Heart right ventricle (tissue), 16 donors: ENCODE measurements at regions not wholly inside any gene's neighbourhood (a gene's known extent, or its start where the extent isn't known, plus 50 kb on each side); places are given as distances from the start of the nearest gene placed in this dataset.

ENCODE experiments used
- ATAC-seq, 8 donors: fragments of 200-7000 bp; cut with Tn5 transposase; one replicate each; pipeline ENCODE4 v1.9.1; 2020; ENCODE audit warnings: mild to moderate bottlenecking in 8 of 8, moderate library complexity in 8 of 8, moderate number of reproducible peaks in 1 of 8
- DNase-seq, 2 donors: peaks; one replicate each; pipeline ENCODE4 v3.0.0-alpha.2; 2020
- H3K27ac ChIP-seq, 10 donors: fragments of 200-600 bp; sonication (generic) in 2 of 10; one replicate each; pipeline versions ENCODE4 v1.5.0 to v1.8.0; 2020 to 2022; ENCODE audit warnings: mild to moderate bottlenecking in 3 of 10
- H3K27me3 ChIP-seq, 7 donors: fragments of 200-600 bp; one replicate each; pipeline ENCODE4 v1.8.0; 2021 to 2022; ENCODE audit warnings: mild to moderate bottlenecking in 2 of 7
- H3K36me3 ChIP-seq, 9 donors: fragments of 200-600 bp; sonication (generic) in 1 of 9; one replicate each; pipeline versions ENCODE4 v1.5.0 to v1.8.0; 2020 to 2022; ENCODE audit warnings: mild to moderate bottlenecking in 2 of 9
- H3K4me1 ChIP-seq, 9 donors: fragments of 200-600 bp; sonication (generic) in 1 of 9; one replicate each; pipeline versions ENCODE4 v1.5.0 to v1.8.0; 2020 to 2022; ENCODE audit warnings: mild to moderate bottlenecking in 4 of 9
- H3K4me3 ChIP-seq, 10 donors: fragments of 200-600 bp; sonication (generic) in 2 of 10; one replicate each; pipeline versions ENCODE4 v1.5.0 to v1.8.0; 2020 to 2022; ENCODE audit warnings: mild to moderate bottlenecking in 7 of 10, moderate library complexity in 2 of 10
- H3K9me3 ChIP-seq, 11 donors: fragments of 200-600 bp in 10 of 11; sonication (generic) in 2 of 11; one replicate each; pipeline versions ENCODE4 v1.5.0 to v1.8.0; 2013 to 2022; ENCODE audit warnings: mild to moderate bottlenecking in 2 of 11, control low read depth in 1 of 11, moderate library complexity in 1 of 11
- WGBS, 2 donors: extraction: QIAGEN DNeasy Blood & Tissue Kit; methylation state at CpG; one replicate each; pipeline ENCODE4 v1.1.7; 2013; ENCODE audit warnings: inconsistent platforms in 1 of 2; 5-methylcytosine and 5-hydroxymethylcytosine counted together
- intact Hi-C, 10 donors: fragments of 100-400 bp; cut with DNase I; formaldehyde crosslinking; loops; one replicate each; pipeline versions ENCODE4 v1.11.1 to v1.14.2; 2022
- TF ChIP-seq, protein P1 (sequence below), 9 donors: fragments of 200-600 bp; sonication (generic) in 2 of 9; IDR thresholded peaks; one replicate each; pipeline versions ENCODE4 v1.5.0 to v1.8.0; 2021 to 2022; ENCODE audit warnings: antibody characterized with exemption in 9 of 9, mild to moderate bottlenecking in 5 of 9, moderate library complexity in 1 of 9
- donor health status: Arrhythmogenic right ventricular cardiomyopathy.
- donor health status: ischemic (EF 13 %, LVEDD 7.1; RV severe dilation, severe dysfunction).
- donor health status: healthy with polysubstance abuse.
- donor health status: DM: no; HTN: yes; CAD: no.
- donor health status: DM: no; HTN: no; CAD: no.
- donor health status: ischemic (EF 25% LVEDD 6.9; RV normal size, moderate dysfunction).
- donor health status: ischemic (EF 25% LVEDD 5.7; RV mildly dilated, moderate dysfunction).
- donor health status: healthy.
- donor health status: DM: yes; HTN: yes; CAD: no.
- donor health status: Ischemic cardiomyopathy.
- donor health status: ischemic (EF 35%, LVEDD 5.7; RV mildly dilated, moderate dysfunction).
- donor health status: nonischemic (EF 11% LVEDD 7.7; RV severe dilation, severe dysfunction).
- donor health status: DM: yes; HTN: yes; CAD: no.
- donor health status: PGD.
- donor health status: ischemic (EF 29% LVEDD 5.4; RV normal size, mild dysfunction).
- donor health status: nonischemic (EF 23%, LVEDD 6.1; RV moderate dilation, normal function).

DNA sequence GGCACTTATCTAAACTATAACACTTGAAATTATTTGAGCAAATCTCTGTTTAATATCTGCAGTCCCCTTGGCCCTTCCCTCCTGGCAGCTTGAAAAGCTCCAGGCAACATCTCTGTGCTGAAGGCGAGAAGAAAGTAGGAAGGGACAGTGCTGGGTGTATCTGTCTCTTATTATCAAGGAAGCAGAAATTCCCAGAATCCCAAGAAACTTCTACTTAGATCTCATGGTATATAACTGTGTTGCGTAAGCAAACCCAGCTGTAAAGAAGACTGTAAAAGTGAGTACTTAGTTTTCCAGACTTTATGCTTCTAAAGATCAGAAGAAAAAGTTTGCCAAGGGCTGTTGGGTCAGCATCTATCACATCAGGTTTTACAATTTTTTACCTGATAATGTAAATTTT lies 1869.8 kb downstream of the MAT2B start:
- Histone ChIP-seq H3K4me1 (no peaks in the 10 kb centered on the region), H3K4me3 (no peak overlapping the region), H3K9me3 (peaks cover 0 to 8% (median 0%) of the 10 kb centered on the region in 11 donors), H3K27ac (no peak overlapping the region), H3K27me3 (no peaks in the 10 kb centered on the region), H3K36me3 (no peaks in the 10 kb centered on the region)
- DNase-seq (no peak), ATAC-seq (no peak)
- intact Hi-C loops: no loop called here
- 69 to 78% methylated on average over 2 of the region's 2 CpGs for WGBS, 2 donors
- TF ChIP-seq, protein P1, sequence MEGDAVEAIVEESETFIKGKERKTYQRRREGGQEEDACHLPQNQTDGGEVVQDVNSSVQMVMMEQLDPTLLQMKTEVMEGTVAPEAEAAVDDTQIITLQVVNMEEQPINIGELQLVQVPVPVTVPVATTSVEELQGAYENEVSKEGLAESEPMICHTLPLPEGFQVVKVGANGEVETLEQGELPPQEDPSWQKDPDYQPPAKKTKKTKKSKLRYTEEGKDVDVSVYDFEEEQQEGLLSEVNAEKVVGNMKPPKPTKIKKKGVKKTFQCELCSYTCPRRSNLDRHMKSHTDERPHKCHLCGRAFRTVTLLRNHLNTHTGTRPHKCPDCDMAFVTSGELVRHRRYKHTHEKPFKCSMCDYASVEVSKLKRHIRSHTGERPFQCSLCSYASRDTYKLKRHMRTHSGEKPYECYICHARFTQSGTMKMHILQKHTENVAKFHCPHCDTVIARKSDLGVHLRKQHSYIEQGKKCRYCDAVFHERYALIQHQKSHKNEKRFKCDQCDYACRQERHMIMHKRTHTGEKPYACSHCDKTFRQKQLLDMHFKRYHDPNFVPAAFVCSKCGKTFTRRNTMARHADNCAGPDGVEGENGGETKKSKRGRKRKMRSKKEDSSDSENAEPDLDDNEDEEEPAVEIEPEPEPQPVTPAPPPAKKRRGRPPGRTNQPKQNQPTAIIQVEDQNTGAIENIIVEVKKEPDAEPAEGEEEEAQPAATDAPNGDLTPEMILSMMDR (IDR thresholded peaks at IDR 0.05): no peak

DNA sequence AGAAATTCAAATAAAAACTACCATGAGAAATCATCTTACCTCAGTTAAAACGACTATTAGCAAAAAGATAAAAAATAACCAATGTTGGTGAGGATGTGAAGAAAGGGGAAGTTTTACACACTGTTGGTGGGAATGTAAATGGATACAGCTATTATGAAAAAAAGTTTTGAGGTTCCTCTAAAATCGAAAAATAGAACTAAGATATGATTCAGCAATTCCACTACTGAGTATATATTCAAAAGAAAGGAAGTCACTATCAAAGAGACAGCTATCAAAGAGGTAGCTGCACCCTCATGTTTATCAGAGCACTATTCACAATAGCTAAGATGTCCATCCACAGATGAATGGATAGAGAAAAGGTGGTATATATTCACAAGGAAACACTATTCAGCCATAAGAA lies 1888.4 kb downstream of the MAT2B start:
- WGBS, 2 donors: 58 to 59% methylated on average over 2 of the region's 2 CpGs
- ATAC-seq: no peak
- no peaks in the 10 kb centered on the region for H3K4me1 ChIP-seq
- TF ChIP-seq, protein P1 (IDR thresholded peaks at IDR 0.05): no peak
- intact Hi-C loops: no loop called here
- no peak overlapping the region for H3K4me3 ChIP-seq
- DNase-seq: no peak
- peaks cover 0 to 30% (median 3%) of the 10 kb centered on the region in 11 donors for H3K9me3 ChIP-seq
- no peaks in the 10 kb centered on the region for H3K36me3 ChIP-seq
- no peaks in the 10 kb centered on the region for H3K27me3 ChIP-seq
- no peak overlapping the region for H3K27ac ChIP-seq

DNA sequence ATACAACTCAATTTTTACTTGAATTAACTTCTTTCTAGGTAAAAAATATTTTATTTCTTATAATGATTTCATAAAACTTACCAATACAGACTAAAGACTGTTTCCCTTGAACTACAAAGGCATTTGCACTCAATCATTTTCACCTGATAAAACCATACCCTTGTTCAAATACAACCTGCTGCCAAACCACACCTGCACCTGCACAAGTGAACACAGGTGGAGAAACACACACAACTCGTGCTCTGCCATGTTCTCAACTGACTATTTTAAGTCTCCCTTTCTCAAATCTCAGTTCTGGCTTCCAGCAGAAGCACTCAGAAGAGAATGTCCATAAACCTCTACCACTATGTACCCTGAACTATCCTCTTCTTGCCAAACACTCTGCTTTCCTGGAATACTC lies 1892.1 kb downstream of the MAT2B start:
- Histone ChIP-seq H3K27ac (no peak overlapping the region), H3K9me3 (peaks cover 0 to 5% (median 0%) of the 10 kb centered on the region in 11 donors), H3K27me3 (no peaks in the 10 kb centered on the region), H3K36me3 (no peaks in the 10 kb centered on the region), H3K4me1 (no peaks in the 10 kb centered on the region), H3K4me3 (no peak overlapping the region)
- 34% methylated on average over 1 of the region's 1 CpG for WGBS, 2 donors
- TF ChIP-seq, protein P1 (IDR thresholded peaks at IDR 0.05): no peak
- intact Hi-C loops: no loop called here
- ATAC-seq (no peak), DNase-seq (no peak)

DNA sequence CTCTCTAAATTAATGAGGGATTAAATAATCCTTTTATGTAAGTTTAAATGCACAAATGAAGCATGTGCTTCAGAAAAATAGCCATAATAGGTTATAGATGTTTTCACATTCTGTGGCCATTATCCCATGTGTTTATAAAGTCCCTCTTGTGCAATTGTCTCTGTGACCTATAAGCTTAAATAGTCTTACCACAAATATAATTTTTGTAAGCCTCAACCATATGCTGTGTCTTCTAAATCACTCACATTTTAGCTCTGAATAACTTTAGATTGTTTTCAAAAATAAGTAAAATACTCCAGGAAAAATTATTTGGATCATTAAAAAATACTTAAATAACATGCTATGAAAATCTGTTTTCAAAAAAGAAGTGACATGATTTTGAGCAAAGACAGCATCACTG lies 1894.7 kb downstream of the MAT2B start:
- Histone ChIP-seq H3K9me3 (peaks cover 0 to 5% (median 0%) of the 10 kb centered on the region in 11 donors), H3K27ac (no peak overlapping the region), H3K27me3 (no peaks in the 10 kb centered on the region), H3K4me1 (no peaks in the 10 kb centered on the region), H3K36me3 (no peaks in the 10 kb centered on the region), H3K4me3 (no peak overlapping the region)
- TF ChIP-seq, protein P1 (IDR thresholded peaks at IDR 0.05): no peak
- ATAC-seq: no peak
- no peak for DNase-seq
- intact Hi-C loops: no loop called here

DNA sequence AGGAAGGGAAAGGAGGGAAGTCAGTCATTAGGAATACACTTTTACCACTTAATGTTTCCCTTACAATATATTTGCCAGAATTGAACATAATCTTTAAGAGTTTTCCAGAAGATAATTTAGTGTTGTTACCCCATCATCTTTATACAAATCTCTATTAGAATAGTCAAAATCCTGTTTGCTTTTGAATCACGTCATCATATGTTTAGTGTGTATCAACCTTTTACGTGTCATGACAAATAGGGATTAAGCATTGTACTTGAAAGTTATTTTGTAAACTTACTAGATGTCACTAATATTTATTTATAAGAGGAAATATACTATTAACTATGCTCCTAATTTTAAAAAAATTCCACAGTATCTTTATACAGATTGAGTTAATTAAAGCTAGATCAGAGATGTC lies 1899.5 kb downstream of the MAT2B start:
- WGBS, 2 donors: 83 to 87% methylated on average over 2 of the region's 2 CpGs
- intact Hi-C loops: no loop called here
- no peak for DNase-seq
- Histone ChIP-seq H3K4me1 (no peaks in the 10 kb centered on the region), H3K27ac (no peak overlapping the region), H3K27me3 (no peaks in the 10 kb centered on the region), H3K9me3 (peaks cover 0 to 29% (median 4%) of the 10 kb centered on the region in 11 donors), H3K4me3 (no peak overlapping the region), H3K36me3 (no peaks in the 10 kb centered on the region)
- TF ChIP-seq, protein P1 (IDR thresholded peaks at IDR 0.05): no peak
- no peak for ATAC-seq
